ENCODE measurements at regions not wholly inside any gene's neighbourhood (a gene's known extent, or its start where the extent isn't known, plus 50 kb on each side); places are given as distances from the start of the nearest gene placed in this dataset.

- H3K4me3 Mint-ChIP-seq (ENCODE audit: low read depth) = no peak overlapping the region
- no peak overlapping the region for H3K27ac Mint-ChIP-seq
- no peaks in the 10 kb centered on the region for H3K36me3 Mint-ChIP-seq (ENCODE audit: low read depth)
- no peak for DNase-seq (ENCODE audit: low spot score)
- peaks cover 14% of the 10 kb centered on the region for H3K4me1 Mint-ChIP-seq (ENCODE audit: low read depth)
- H3K27me3 Mint-ChIP-seq (ENCODE audit: low read depth) = no peaks in the 10 kb centered on the region
- peaks cover 8% of the 10 kb centered on the region for H3K9me3 Mint-ChIP-seq
- intact Hi-C loops (cut with micrococcal nuclease) = no loop called here
These were observed 410.3 kb upstream of the TBL1XR1 start for GRCh38 chr3:177607589-177607988.

- no peak overlapping the region for H3K4me3 Mint-ChIP-seq (ENCODE audit: low read depth)
- peaks cover 8% of the 10 kb centered on the region for H3K4me1 Mint-ChIP-seq (ENCODE audit: low read depth)
- intact Hi-C loops (cut with micrococcal nuclease) = no loop called here
- H3K9me3 Mint-ChIP-seq = peaks cover 6% of the 10 kb centered on the region
- H3K27me3 Mint-ChIP-seq (ENCODE audit: low read depth) = no peaks in the 10 kb centered on the region
- H3K27ac Mint-ChIP-seq = no peak overlapping the region
- H3K36me3 Mint-ChIP-seq (ENCODE audit: low read depth) = no peaks in the 10 kb centered on the region
- DNase-seq (ENCODE audit: low spot score) = no peak
These were observed 411.2 kb upstream of the TBL1XR1 start for GRCh38 chr3:177608443-177608842.

GRCh38 chr3:177609613-177610012 lies 412.3 kb upstream of the TBL1XR1 start:
- no peak overlapping the region for H3K27ac Mint-ChIP-seq
- intact Hi-C loops (cut with micrococcal nuclease) = no loop called here
- H3K36me3 Mint-ChIP-seq (ENCODE audit: low read depth) = no peaks in the 10 kb centered on the region
- peaks cover 5% of the 10 kb centered on the region for H3K4me1 Mint-ChIP-seq (ENCODE audit: low read depth)
- no peak overlapping the region for H3K4me3 Mint-ChIP-seq (ENCODE audit: low read depth)
- H3K27me3 Mint-ChIP-seq (ENCODE audit: low read depth) = no peaks in the 10 kb centered on the region
- no peak for DNase-seq (ENCODE audit: low spot score)
- H3K9me3 Mint-ChIP-seq = peaks cover 4% of the 10 kb centered on the region

- peaks cover 4% of the 10 kb centered on the region for H3K9me3 Mint-ChIP-seq
- H3K4me1 Mint-ChIP-seq (ENCODE audit: low read depth) = peaks cover 8% of the 10 kb centered on the region
- DNase-seq (ENCODE audit: low spot score) = no peak
- intact Hi-C loops (cut with micrococcal nuclease) = no loop called here
- no peak overlapping the region for H3K27ac Mint-ChIP-seq
- no peaks in the 10 kb centered on the region for H3K27me3 Mint-ChIP-seq (ENCODE audit: low read depth)
- no peak overlapping the region for H3K4me3 Mint-ChIP-seq (ENCODE audit: low read depth)
- no peaks in the 10 kb centered on the region for H3K36me3 Mint-ChIP-seq (ENCODE audit: low read depth)
These were observed 413.0 kb upstream of the TBL1XR1 start for GRCh38 chr3:177610262-177610661.

GRCh38 chr3:177610686-177611633 lies 413.7 kb upstream of the TBL1XR1 start:
- peaks cover 8% of the 10 kb centered on the region for H3K4me1 Mint-ChIP-seq (ENCODE audit: low read depth)
- DNase-seq (ENCODE audit: low spot score) = no peak
- no peaks in the 10 kb centered on the region for H3K9me3 Mint-ChIP-seq
- H3K36me3 Mint-ChIP-seq (ENCODE audit: low read depth) = no peaks in the 10 kb centered on the region
- intact Hi-C loops (cut with micrococcal nuclease) = no loop called here
- H3K4me3 Mint-ChIP-seq (ENCODE audit: low read depth) = no peak overlapping the region
- H3K27me3 Mint-ChIP-seq (ENCODE audit: low read depth) = no peaks in the 10 kb centered on the region
- H3K27ac Mint-ChIP-seq = no peak overlapping the region

- H3K27ac Mint-ChIP-seq = no peak overlapping the region
- peaks cover 6% of the 10 kb centered on the region for H3K4me1 Mint-ChIP-seq (ENCODE audit: low read depth)
- no peak overlapping the region for H3K4me3 Mint-ChIP-seq (ENCODE audit: low read depth)
- no peaks in the 10 kb centered on the region for H3K36me3 Mint-ChIP-seq (ENCODE audit: low read depth)
- intact Hi-C loops (cut with micrococcal nuclease) = no loop called here
- DNase-seq (ENCODE audit: low spot score) = no peak
- no peaks in the 10 kb centered on the region for H3K27me3 Mint-ChIP-seq (ENCODE audit: low read depth)
- H3K9me3 Mint-ChIP-seq = no peaks in the 10 kb centered on the region
These were observed 414.6 kb upstream of the TBL1XR1 start for GRCh38 chr3:177611752-177612334.

- Mint-ChIP-seq H3K36me3 (ENCODE audit: low read depth) (no peaks in the 10 kb centered on the region), H3K27me3 (ENCODE audit: low read depth) (no peaks in the 10 kb centered on the region), H3K27ac (no peak overlapping the region), H3K9me3 (no peaks in the 10 kb centered on the region), H3K4me3 (ENCODE audit: low read depth) (no peak overlapping the region), H3K4me1 (ENCODE audit: low read depth) (peaks cover 3% of the 10 kb centered on the region)
- DNase-seq (ENCODE audit: low spot score) = no peak
- intact Hi-C loops (cut with micrococcal nuclease) = no loop called here
These were observed 416.6 kb upstream of the TBL1XR1 start for GRCh38 chr3:177613901-177614300.

DNA sequence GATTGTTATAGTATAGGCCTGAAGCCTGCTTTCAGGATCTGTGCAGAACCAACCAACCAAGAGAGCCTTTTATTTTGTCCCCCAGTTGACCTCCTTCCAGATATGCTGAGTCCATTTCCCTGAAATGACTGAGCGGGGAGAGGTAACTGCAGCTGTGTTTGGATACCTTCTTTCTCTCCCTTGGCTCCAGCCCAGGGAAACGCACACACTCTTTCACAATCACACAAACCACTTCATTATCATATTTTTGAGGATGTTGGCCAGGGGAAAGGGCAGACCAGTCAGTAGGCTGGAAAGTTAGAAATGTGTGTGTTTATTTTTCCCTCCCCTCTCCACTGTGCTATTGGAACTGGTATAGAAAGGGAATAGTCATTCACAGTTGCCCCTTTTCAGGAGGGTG lies 417.7 kb upstream of the TBL1XR1 start:
- DNase-seq (ENCODE audit: low spot score) = no peak
- intact Hi-C loops (cut with micrococcal nuclease) = no loop called here
- no peak overlapping the region for H3K4me3 Mint-ChIP-seq (ENCODE audit: low read depth)
- H3K27me3 Mint-ChIP-seq (ENCODE audit: low read depth) = no peaks in the 10 kb centered on the region
- H3K27ac Mint-ChIP-seq = no peak overlapping the region
- peaks cover 3% of the 10 kb centered on the region for H3K4me1 Mint-ChIP-seq (ENCODE audit: low read depth)
- no peaks in the 10 kb centered on the region for H3K36me3 Mint-ChIP-seq (ENCODE audit: low read depth)
- no peaks in the 10 kb centered on the region for H3K9me3 Mint-ChIP-seq

DNA sequence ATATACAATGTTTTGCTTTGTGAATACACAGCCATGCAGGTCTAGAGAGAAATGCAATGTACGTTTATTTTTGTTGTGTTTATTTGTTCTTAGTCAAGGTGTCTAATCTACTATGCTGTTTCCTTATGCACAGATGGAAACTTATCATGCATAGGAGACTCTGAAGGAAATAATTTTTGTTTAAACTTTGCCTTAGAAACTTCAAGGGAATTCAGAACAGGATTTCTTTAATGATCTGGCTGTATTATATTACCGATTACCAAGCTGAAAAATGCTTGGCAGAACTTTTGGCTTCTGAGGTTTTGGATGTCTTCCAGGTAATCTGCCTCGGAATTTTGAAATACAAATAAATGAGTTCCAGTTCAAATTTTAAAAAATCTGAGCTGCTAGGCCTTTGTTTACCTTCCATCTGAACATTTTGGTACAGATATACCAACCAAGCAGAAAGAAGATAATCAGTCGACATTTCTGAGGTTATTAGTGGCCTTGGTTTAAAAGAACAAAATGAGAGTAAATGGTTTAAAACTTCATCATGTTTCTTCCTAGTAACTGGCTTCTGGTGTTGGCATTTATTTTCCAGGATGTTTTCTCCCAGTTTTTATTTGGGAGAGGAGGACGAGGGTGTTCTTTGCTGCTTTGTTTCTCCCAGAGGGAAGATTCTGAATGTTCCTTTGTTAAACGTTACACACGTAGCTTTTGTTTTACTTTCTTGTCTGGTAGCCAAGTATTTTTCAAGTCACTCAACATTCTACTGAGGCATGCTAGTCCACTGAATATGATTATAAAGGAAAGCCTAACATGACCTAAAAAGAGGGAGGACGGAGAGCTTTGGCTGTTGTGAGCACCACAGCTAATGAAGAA lies 421.8 kb upstream of the TBL1XR1 start:
- no peak overlapping the region for H3K4me3 Mint-ChIP-seq (ENCODE audit: low read depth)
- H3K9me3 Mint-ChIP-seq = no peaks in the 10 kb centered on the region
- intact Hi-C loops (cut with micrococcal nuclease) = no loop called here
- H3K27ac Mint-ChIP-seq = no peak overlapping the region
- H3K36me3 Mint-ChIP-seq (ENCODE audit: low read depth) = no peaks in the 10 kb centered on the region
- DNase-seq (ENCODE audit: low spot score) = no peak
- peaks cover 2% of the 10 kb centered on the region for H3K27me3 Mint-ChIP-seq (ENCODE audit: low read depth)
- peaks cover 5% of the 10 kb centered on the region for H3K4me1 Mint-ChIP-seq (ENCODE audit: low read depth)

DNA sequence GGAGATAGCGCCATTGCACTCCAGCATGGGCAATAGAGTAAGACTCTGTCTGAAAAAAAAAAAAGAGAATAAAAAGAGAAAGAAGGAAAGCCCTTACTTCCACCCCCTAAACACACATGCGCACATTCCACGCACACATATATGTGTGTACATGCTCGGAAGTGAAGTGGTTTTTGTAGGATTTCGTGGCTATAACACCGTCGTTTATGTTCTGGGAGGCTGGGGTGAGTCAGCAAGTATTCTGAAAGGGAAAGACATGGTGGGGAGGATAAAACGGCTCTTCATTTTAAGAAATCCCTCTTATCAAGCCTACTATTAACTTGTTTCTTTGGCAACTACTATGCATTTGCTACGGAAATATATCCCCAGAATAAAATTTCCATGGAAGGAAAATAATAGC lies 422.8 kb upstream of the TBL1XR1 start:
- Mint-ChIP-seq H3K4me3 (ENCODE audit: low read depth) (no peak overlapping the region), H3K4me1 (ENCODE audit: low read depth) (peaks cover 3% of the 10 kb centered on the region), H3K9me3 (no peaks in the 10 kb centered on the region), H3K27ac (no peak overlapping the region), H3K36me3 (ENCODE audit: low read depth) (no peaks in the 10 kb centered on the region), H3K27me3 (ENCODE audit: low read depth) (peaks cover 2% of the 10 kb centered on the region)
- intact Hi-C loops (cut with micrococcal nuclease) = no loop called here
- DNase-seq (ENCODE audit: low spot score) = no peak

DNA sequence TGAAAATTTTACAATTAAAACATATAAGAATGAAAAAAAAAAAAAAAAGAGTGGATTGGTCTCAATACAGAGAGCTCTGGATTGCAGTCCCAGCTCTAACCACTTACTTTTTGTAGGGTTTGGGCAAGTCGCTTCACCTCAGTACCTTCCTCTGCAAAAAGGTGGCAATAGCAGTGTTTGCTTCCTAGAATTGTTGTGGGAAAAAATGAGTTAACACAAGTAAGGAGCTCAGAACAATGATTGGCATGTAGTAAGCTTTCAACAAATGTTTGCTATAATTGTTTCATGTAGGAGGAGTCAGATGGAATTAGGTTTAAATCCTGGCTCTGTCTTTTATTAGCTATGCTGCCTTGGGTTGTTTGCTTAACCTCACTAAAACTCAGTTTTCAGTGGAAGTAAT lies 425.2 kb upstream of the TBL1XR1 start:
- intact Hi-C loops (cut with micrococcal nuclease) = no loop called here
- DNase-seq (ENCODE audit: low spot score) = no peak
- Mint-ChIP-seq H3K27ac (no peak overlapping the region), H3K27me3 (ENCODE audit: low read depth) (peaks cover 2% of the 10 kb centered on the region), H3K4me3 (ENCODE audit: low read depth) (no peak overlapping the region), H3K9me3 (no peaks in the 10 kb centered on the region), H3K4me1 (ENCODE audit: low read depth) (peaks cover 2% of the 10 kb centered on the region), H3K36me3 (ENCODE audit: low read depth) (no peaks in the 10 kb centered on the region)

GRCh38 chr3:177622982-177623617 lies 425.8 kb upstream of the TBL1XR1 start:
- Mint-ChIP-seq H3K4me3 (ENCODE audit: low read depth) (no peak overlapping the region), H3K4me1 (ENCODE audit: low read depth) (peaks cover 2% of the 10 kb centered on the region), H3K36me3 (ENCODE audit: low read depth) (no peaks in the 10 kb centered on the region), H3K9me3 (no peaks in the 10 kb centered on the region), H3K27ac (no peak overlapping the region), H3K27me3 (ENCODE audit: low read depth) (peaks cover 2% of the 10 kb centered on the region)
- DNase-seq (ENCODE audit: low spot score) = no peak
- intact Hi-C loops (cut with micrococcal nuclease) = no loop called here
